Activated CD4-positive, alpha-beta T cell treated with anti-CD3 and anti-CD28 coated beads, Interleukin-2, amount 50 U/mL, for 1 hour (primary cell): ENCODE measurements at regions not wholly inside any gene's neighbourhood (a gene's known extent, or its start where the extent isn't known, plus 50 kb on each side); places are given as distances from the start of the nearest gene placed in this dataset.
"Not testable (repeated sequence)": the region's sequence is repeated elsewhere in the genome, so short reads cannot be mapped to it uniquely, and the experiment has no call there.

Source experiments
- DNase-seq: peaks from one replicate; pipeline ENCODE4 v3.0.0-alpha.2; 2020

- DNase-seq, result no peak
Measured at GRCh38 chrX:65971151-65971550, 68.7 kb downstream of the VSIG4 start.

- not testable (repeated sequence) for DNase-seq
Measured at GRCh38 chrX:65967159-65967558, 72.7 kb downstream of the VSIG4 start.

GRCh38 chrX:65961714-65962113, 78.2 kb downstream of the VSIG4 start:
- DNase-seq, result no peak

DNA sequence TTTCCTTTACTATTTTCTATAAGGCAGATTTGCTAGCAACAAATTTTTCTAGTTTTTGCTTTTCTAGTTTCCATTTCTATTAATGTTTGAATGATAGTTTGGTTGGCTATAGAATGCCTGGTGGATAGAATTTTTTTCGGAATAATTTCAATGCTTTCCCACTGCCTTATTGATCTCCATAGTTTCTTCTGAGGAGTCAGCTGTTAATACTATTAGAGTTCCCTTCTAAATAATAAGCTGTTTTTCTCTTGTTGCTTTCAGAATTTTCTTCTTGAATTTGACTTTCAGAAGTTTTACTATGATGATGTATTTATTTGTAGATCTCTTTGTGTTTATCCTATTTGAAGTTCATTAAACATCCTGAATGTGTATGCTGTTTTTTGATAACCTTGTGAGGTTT, 91.8 kb downstream of the VSIG4 start:
- no peak for DNase-seq

GRCh38 chrX:65941775-65942174, 98.1 kb downstream of the VSIG4 start:
- DNase-seq, result no peak

DNA sequence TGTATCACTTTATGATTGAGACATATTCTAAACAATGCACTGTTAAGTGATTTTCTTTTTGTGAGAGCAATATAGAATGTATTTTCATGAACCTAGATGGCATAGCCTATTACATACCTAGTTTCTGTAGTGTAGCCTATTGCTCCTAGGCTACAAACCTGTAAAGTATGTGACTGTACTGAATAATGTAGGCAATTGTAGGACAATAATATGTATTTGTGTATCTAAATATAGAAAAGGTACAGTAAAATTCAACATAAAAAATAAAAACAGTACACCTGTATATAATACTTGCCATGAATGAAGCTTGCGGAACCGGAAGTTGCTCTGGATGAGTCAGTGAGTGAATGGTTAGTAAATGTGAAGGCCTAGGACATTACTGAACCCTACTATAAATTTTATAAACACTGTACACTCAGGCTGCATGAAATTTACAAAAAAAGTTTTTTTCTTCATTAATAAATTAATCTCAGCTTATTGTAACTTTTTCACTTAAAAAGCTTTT, 106.7 kb downstream of the VSIG4 start:
- no peak for DNase-seq

GRCh38 chrX:65932173-65933084, 107.5 kb downstream of the VSIG4 start:
- no peak for DNase-seq

GRCh38 chrX:65928522-65928921, 111.4 kb downstream of the VSIG4 start:
- DNase-seq, result no peak

GRCh38 chrX:65927386-65927785, 112.5 kb downstream of the VSIG4 start:
- not testable (repeated sequence) for DNase-seq

DNA sequence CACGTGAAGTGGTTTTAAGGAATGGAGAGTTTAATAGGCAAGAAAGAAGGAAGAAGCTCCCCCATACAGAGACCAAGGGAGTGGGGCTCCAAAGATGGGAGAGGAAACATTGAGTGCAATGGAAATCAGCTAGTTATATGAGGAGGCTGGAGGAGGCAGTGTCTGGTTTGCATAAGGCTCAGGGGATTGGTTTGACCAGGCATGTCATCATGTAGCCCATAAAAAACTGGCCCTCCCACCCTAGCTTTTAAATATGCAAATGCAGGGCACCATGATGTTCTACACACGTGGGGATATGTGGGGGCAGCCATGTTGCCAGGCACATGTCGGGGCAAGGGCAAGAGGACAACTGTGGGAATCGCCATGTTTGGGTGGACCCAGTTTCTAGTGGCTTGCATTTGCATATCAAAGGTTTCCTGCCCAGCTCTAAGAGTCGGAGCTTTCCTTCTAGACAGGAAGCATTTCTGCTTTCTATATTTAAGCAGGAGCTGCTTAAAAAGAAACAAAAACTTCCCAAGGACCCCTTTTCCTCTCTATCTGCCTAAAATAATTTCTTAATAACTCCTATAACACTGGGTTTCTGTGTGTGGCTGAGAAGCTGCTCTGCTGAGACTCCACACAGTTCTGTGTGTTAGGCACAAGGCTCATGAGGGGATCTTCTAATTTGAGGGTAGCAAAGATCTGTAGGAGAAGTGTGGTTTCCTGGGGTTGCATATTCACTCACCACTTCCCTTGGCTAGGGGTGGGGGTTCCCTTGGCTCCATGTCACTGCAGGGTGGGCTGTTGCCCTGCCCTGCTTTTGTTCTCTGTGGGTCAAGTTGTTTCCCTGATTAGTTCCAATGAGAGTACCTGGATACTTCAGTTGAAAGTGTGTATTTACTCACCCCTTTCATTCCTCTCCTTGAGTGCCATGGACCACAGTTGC, 113.5 kb downstream of the VSIG4 start:
- DNase-seq, result peak; percentile 7

- no peak for DNase-seq
Measured at GRCh38 chrX:65925592-65925991, 114.3 kb downstream of the VSIG4 start.

- DNase-seq, result no peak
Measured at GRCh38 chrX:65925005-65925404, 114.9 kb downstream of the VSIG4 start.

DNA sequence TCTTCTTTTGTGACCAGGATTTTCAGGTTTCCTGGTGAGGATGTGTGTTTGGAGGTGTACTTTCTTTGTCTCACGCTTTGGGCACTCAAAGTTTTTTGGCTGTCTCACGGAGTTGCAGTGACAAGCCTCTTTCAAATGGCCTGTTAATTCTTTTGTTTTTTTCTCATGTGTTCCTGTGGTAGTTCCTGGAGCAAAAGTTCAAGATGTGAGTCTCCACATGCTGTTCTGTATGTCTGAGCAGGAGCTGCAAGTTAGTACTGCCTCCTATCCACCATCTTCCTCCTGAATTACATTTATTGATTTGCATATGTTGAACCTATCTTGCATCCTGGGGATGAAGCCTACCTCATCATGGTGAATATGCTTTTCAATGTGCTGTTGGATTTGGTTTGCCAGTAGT, 118.5 kb downstream of the VSIG4 start:
- no peak for DNase-seq

DNA sequence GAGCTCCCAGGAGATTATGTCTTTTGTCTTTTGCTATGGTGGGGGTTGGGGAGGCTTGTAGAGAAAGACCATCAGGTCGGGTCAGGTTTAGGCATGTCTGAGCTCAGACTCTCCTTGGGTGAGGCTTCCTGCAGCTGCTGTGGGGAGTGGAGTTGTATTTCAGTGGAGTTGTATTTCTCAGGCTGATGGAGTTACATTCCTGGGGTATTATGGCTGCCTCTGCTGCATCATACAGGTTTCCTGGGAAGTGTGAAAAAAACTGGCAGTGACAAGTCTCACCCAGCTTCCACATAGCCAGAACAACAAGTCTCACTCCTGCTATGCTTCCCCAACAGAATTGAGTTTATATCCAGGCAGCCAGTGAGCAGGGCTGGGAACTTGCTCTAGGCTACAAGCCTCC, 119.3 kb downstream of the VSIG4 start:
- DNase-seq, result no peak

DNA sequence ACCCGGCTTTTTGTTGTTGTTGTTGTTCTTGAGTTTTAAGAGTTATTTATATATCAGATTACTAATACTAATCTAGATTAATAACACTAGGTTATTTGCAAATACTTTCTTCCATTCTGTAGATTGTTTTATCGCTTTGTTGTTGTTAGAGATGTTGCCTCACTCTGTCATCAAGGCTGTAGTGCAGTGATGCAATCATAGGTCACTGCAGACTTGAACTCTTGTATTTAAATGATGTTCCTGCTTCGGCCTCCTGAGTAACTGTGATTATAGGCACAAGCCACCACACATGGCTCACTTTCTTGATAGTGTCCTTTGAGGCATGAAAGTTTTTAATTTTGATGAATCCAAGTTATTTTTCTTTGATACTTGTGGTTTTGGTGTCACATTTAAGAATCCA, 129.0 kb downstream of the VSIG4 start:
- no peak for DNase-seq

- no peak for DNase-seq
Measured at GRCh38 chrX:65903750-65904149, 136.1 kb downstream of the VSIG4 start.

DNA sequence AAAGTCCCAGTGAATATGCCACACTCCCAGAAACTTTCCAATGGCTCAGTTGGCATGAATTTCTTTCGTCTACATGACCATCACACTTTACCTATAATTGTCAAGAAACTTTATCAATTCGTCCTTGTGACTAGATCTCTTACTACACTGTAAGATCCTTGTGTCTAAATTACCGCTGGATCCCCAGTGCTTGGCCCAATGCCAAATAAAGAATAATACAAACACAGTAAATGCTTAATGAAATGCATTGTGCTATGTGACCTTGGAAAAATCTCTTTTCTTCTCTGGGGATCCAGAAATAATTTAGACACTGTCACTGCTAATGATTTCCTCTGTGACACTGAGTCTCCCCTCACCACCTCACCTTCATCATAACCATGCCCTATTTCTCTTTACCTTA, 137.9 kb downstream of the VSIG4 start:
- DNase-seq, result no peak

GRCh38 chrX:65900850-65901844, 138.7 kb downstream of the VSIG4 start:
- no peak for DNase-seq

- DNase-seq, result no peak
Measured at GRCh38 chrX:65894133-65894532, 145.7 kb downstream of the VSIG4 start.

- not testable (repeated sequence) for DNase-seq
Measured at GRCh38 chrX:65891817-65892216, 148.1 kb downstream of the VSIG4 start.

- DNase-seq, result not testable (repeated sequence)
Measured at GRCh38 chrX:65888150-65888549, 151.7 kb downstream of the VSIG4 start.

- no peak for DNase-seq
Measured at GRCh38 chrX:65883556-65883955, 156.3 kb downstream of the VSIG4 start.
